NT2/D1 (cell line): ENCODE measurements at regions not wholly inside any gene's neighbourhood (a gene's known extent, or its start where the extent isn't known, plus 50 kb on each side); places are given as distances from the start of the nearest gene placed in this dataset.

Experiments
- SUZ12 ChIP-seq: IDR thresholded peaks from 2 replicates; pipeline ENCODE4 v1.6.1; 2011; ENCODE audit not compliant: insufficient read length, insufficient read depth; ENCODE audit errors: extremely low read depth
- YY1 ChIP-seq: IDR thresholded peaks from 2 replicates; pipeline ENCODE4 v1.6.1; 2011; ENCODE audit not compliant: insufficient read length, insufficient read depth

DNA sequence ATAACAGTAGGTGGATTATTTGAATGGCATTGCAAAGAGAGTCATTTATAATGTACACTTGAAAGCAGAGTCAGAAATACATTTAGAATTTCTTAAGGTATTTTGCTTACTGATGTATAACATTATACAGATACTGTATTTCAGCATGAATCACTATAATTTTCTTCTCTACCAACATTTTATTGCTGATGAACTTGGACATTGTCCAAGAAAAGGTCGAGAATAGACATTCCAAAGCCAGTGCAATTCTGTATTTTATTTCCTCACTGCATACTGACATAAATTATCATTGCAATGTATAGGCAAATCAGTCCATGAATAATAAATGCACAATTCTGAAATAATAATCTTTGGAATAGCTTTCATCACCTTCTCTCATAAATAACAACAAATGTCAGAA, 1420.0 kb upstream of the EYS start:
- TF ChIP-seq YY1 = no peak
- no peak for TF ChIP-seq SUZ12
